ENCODE measurements at regions not wholly inside any gene's neighbourhood (a gene's known extent, or its start where the extent isn't known, plus 50 kb on each side); places are given as distances from the start of the nearest gene placed in this dataset.

DNA sequence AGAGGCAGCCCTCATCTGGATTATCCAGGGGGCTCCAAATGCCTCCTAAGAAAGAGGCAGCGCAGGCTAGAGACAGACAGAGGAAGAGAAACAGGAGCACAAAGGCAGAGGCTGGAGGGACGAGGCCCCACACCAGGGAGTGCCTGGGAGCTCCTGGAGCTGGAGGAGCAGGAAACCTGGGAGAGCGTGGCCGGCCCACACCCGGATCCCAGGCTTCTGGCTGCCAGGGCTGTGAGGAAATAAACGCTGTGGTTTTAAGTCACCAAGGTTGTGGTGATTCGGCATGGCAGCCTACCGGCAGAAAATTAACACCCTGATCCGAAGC is 165.5 kb downstream of the OLFM1 start:
- TF ChIP-seq, protein P1, sequence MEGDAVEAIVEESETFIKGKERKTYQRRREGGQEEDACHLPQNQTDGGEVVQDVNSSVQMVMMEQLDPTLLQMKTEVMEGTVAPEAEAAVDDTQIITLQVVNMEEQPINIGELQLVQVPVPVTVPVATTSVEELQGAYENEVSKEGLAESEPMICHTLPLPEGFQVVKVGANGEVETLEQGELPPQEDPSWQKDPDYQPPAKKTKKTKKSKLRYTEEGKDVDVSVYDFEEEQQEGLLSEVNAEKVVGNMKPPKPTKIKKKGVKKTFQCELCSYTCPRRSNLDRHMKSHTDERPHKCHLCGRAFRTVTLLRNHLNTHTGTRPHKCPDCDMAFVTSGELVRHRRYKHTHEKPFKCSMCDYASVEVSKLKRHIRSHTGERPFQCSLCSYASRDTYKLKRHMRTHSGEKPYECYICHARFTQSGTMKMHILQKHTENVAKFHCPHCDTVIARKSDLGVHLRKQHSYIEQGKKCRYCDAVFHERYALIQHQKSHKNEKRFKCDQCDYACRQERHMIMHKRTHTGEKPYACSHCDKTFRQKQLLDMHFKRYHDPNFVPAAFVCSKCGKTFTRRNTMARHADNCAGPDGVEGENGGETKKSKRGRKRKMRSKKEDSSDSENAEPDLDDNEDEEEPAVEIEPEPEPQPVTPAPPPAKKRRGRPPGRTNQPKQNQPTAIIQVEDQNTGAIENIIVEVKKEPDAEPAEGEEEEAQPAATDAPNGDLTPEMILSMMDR (IDR thresholded peaks at IDR 0.05): no peak
- TF ChIP-seq POLR2A (IDR thresholded peaks at IDR 0.05): no peak
